Uterus (tissue), 2 donors: ENCODE measurements at regions not wholly inside any gene's neighbourhood (a gene's known extent, or its start where the extent isn't known, plus 50 kb on each side); places are given as distances from the start of the nearest gene placed in this dataset.

ENCODE experiments used
- POLR2A ChIP-seq, 2 donors: fragments of 450-650 bp; IDR thresholded peaks; one replicate each; pipeline ENCODE4 v1.6.1; 2016; ENCODE audit warnings: antibody characterized with exemption in 2 of 2, mild to moderate bottlenecking in 1 of 2, moderate library complexity in 1 of 2
- TF ChIP-seq, protein P1 (sequence below), 4 experiments: fragments of 200-600 bp in 2 of 4; fragments of 450-650 bp in 2 of 4; sonication (generic) in 2 of 4; IDR thresholded peaks; one replicate each; pipeline ENCODE4 v1.5.1; 2016 to 2019; ENCODE audit warnings: antibody characterized with exemption in 4 of 4, mild to moderate bottlenecking in 2 of 4, moderate library complexity in 1 of 4

DNA sequence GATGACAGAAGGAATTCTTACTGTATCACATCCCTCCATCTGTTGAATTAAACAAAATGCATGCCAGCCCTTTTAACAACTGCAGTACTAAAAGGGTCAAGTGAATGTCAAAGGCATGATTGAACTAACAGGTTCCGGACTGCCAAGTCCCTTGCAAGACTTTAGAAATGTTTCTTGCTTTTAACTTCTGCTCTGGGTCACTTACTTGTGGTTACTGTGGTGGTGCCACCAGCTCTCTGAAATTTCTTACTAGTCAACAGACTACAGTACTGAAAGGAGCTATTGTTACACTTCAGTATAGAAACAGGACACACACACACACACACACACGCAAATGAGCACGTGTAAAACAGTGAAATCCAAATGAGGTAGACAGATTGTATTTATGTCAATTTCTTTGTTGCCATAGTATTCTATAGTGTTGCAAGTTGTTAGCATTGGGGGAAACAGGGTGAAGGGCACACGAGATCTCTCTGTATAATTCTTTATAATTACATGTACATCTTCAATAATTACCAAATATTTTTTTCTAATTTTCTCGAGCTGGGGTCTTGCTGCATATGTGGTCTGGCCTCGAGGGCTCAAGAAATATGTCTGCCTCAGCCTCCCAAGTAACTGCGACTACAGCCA, 79.9 kb upstream of the SLC25A26 start:
- TF ChIP-seq, protein P1, sequence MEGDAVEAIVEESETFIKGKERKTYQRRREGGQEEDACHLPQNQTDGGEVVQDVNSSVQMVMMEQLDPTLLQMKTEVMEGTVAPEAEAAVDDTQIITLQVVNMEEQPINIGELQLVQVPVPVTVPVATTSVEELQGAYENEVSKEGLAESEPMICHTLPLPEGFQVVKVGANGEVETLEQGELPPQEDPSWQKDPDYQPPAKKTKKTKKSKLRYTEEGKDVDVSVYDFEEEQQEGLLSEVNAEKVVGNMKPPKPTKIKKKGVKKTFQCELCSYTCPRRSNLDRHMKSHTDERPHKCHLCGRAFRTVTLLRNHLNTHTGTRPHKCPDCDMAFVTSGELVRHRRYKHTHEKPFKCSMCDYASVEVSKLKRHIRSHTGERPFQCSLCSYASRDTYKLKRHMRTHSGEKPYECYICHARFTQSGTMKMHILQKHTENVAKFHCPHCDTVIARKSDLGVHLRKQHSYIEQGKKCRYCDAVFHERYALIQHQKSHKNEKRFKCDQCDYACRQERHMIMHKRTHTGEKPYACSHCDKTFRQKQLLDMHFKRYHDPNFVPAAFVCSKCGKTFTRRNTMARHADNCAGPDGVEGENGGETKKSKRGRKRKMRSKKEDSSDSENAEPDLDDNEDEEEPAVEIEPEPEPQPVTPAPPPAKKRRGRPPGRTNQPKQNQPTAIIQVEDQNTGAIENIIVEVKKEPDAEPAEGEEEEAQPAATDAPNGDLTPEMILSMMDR (IDR thresholded peaks at IDR 0.05), result no peak
- TF ChIP-seq POLR2A (IDR thresholded peaks at IDR 0.05), result no peak
